ENCODE measurements at regions not wholly inside any gene's neighbourhood (a gene's known extent, or its start where the extent isn't known, plus 50 kb on each side); places are given as distances from the start of the nearest gene placed in this dataset.

GRCh38 chr5:103962023-103962422 lies 399.4 kb upstream of the NUDT12 start:
- Histone ChIP-seq H3K27me3 (ENCODE audit: control insufficient read depth in 4 of 4, insufficient read depth in 4 of 4, low read length in 3 of 4) (peaks cover 0 to 3% (median 0%) of the 10 kb centered on the region in 4 donors), H3K36me3 (ENCODE audit: control insufficient read depth in 4 of 4, insufficient read depth in 3 of 4, low read depth in 1 of 4, low read length in 3 of 4) (no peaks in the 10 kb centered on the region), H3K9me3 (ENCODE audit: control insufficient read depth in 4 of 4, low read length in 3 of 4) (peaks cover 0 to 5% (median 0%) of the 10 kb centered on the region in 4 donors), H3K27ac (ENCODE audit: low read depth in 1 of 2, low read length in 2 of 2) (no peak overlapping the region), H3K9ac (ENCODE audit: low read depth in 1 of 2, low read length in 2 of 2) (no peak overlapping the region), H3K4me1 (ENCODE audit: control insufficient read depth in 4 of 4, insufficient read depth in 4 of 4, low read length in 3 of 4) (no peaks in the 10 kb centered on the region), H3K4me3 (ENCODE audit: low read depth in 1 of 3, low read length in 3 of 3) (no peak overlapping the region)
- no peak for DNase-seq (ENCODE audit: low spot score)
- TF ChIP-seq RAD21 (IDR thresholded peaks at IDR 0.05) (no peak), SP1 (IDR thresholded peaks at IDR 0.05) (no peak), NR2F2 (IDR thresholded peaks at IDR 0.05) (no peak), GABPA (IDR thresholded peaks at IDR 0.05 in 1 of 2, conservative IDR thresholded peaks at IDR 0.05 in 1 of 2) (no peak), HNF4A (conservative IDR thresholded peaks at IDR 0.05) (no peak), JUND (IDR thresholded peaks at IDR 0.05) (no peak), TAF1 (conservative IDR thresholded peaks at IDR 0.05) (no peak), EGR1 (IDR thresholded peaks at IDR 0.05; ENCODE audit: low read depth in 2 of 2) (no peak), HNF4G (IDR thresholded peaks at IDR 0.05) (no peak), FOXA1 (IDR thresholded peaks at IDR 0.05) (no peak)
- TF ChIP-seq, protein P1, sequence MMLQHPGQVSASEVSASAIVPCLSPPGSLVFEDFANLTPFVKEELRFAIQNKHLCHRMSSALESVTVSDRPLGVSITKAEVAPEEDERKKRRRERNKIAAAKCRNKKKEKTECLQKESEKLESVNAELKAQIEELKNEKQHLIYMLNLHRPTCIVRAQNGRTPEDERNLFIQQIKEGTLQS (IDR thresholded peaks at IDR 0.05): no peak
- 88% methylated on average over 1 of the region's 1 CpG for WGBS

DNA sequence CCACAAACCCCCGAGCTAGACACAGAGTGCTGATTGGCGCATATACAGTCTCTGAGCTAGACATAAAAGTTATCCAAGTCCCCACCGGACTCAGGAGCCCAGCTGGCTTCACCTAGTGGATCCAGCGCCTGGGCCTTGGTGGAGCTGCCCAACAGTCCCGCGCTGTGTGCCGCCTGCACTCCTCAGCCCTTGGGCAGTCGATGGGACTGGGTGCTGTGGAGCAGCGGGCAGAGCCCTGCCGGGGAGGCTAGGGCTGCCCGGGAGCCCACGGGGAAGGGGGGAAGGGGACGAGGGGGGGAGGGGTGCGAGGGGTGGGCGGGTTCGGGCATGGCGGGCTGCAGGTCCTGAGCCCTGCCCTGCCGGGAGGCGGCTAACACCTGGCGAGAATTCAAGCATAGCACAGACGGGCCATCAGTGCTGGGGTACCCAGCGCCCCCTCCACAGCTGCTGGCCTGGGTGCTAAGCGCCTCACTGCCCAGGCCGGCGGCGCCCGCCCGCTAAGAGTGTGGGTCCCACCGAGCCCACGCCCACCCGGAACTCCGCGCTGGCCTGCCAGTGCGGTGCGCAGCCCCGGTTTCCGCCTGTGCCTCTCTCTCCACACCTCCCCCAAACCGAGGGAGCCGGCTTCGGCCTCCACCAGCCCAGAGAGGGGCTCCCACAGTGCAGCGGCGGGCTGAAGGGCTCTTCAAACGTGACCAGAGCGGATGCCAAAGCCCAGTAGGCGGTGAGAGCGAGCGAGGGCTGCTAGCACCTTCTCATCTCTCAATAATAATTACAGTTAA lies 391.2 kb upstream of the NUDT12 start:
- no peaks in the 10 kb centered on the region for H3K4me1 ChIP-seq (ENCODE audit: control insufficient read depth in 4 of 4, insufficient read depth in 4 of 4, low read length in 3 of 4)
- H3K36me3 ChIP-seq (ENCODE audit: control insufficient read depth in 4 of 4, insufficient read depth in 3 of 4, low read depth in 1 of 4, low read length in 3 of 4): peaks cover 0 to 1% (median 0%) of the 10 kb centered on the region in 4 donors
- TF ChIP-seq FOXA2 (IDR thresholded peaks at IDR 0.05) (no peak), ZBTB33 (IDR thresholded peaks at IDR 0.05) (no peak), HNF4A (conservative IDR thresholded peaks at IDR 0.05) (no peak), FOXA1 (IDR thresholded peaks at IDR 0.05) (no peak)
- TF ChIP-seq, protein P2, sequence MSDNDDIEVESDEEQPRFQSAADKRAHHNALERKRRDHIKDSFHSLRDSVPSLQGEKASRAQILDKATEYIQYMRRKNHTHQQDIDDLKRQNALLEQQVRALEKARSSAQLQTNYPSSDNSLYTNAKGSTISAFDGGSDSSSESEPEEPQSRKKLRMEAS (IDR thresholded peaks at IDR 0.05): no peak
- TF ChIP-seq, protein P1 (IDR thresholded peaks at IDR 0.05): no peak
- 93% methylated on average over 47 of the region's 47 CpGs for WGBS
- no peak for DNase-seq (ENCODE audit: low spot score)
- H3K9me3 ChIP-seq (ENCODE audit: control insufficient read depth in 4 of 4, low read length in 3 of 4): peaks cover 0 to 3% (median 1%) of the 10 kb centered on the region in 4 donors
- H3K4me3 ChIP-seq (ENCODE audit: low read depth in 1 of 3, low read length in 3 of 3): no peak overlapping the region
- no peaks in the 10 kb centered on the region for H3K27me3 ChIP-seq (ENCODE audit: control insufficient read depth in 4 of 4, insufficient read depth in 4 of 4, low read length in 3 of 4)
- no peak overlapping the region for H3K9ac ChIP-seq (ENCODE audit: low read depth in 1 of 2, low read length in 2 of 2)
- no peak overlapping the region for H3K27ac ChIP-seq (ENCODE audit: low read depth in 1 of 2, low read length in 2 of 2)

DNA sequence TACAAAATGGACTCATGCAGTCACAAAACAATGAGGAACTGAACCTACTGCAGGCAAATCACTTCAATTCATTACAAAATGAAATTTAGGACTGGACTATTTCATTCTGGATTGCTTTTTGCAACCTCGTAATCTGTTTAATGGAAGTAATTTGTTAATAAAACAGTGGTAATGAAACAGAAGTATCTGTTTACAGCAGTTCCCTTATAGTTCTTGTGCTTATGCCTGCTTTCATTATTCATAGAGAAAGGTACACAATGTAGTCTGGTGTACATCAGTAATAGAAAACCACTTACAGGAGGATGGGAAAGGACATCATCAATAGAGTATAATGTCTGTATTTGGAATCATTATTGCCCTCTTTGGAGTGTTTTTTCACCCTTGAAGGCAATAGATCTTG lies 389.2 kb upstream of the NUDT12 start:
- Histone ChIP-seq H3K27me3 (ENCODE audit: control insufficient read depth in 4 of 4, insufficient read depth in 4 of 4, low read length in 3 of 4) (no peaks in the 10 kb centered on the region), H3K36me3 (ENCODE audit: control insufficient read depth in 4 of 4, insufficient read depth in 3 of 4, low read depth in 1 of 4, low read length in 3 of 4) (peaks cover 0 to 1% (median 0%) of the 10 kb centered on the region in 4 donors), H3K9ac (ENCODE audit: low read depth in 1 of 2, low read length in 2 of 2) (no peak overlapping the region), H3K9me3 (ENCODE audit: control insufficient read depth in 4 of 4, low read length in 3 of 4) (peaks cover 0 to 3% (median 0%) of the 10 kb centered on the region in 4 donors), H3K27ac (ENCODE audit: low read depth in 1 of 2, low read length in 2 of 2) (no peak overlapping the region), H3K4me3 (ENCODE audit: low read depth in 1 of 3, low read length in 3 of 3) (no peak overlapping the region), H3K4me1 (ENCODE audit: control insufficient read depth in 4 of 4, insufficient read depth in 4 of 4, low read length in 3 of 4) (no peaks in the 10 kb centered on the region)
- 82% methylated on average over 1 of the region's 1 CpG for WGBS
- no peak for DNase-seq (ENCODE audit: low spot score)
- TF ChIP-seq RAD21 (IDR thresholded peaks at IDR 0.05): no peak
- TF ChIP-seq CTCF (IDR thresholded peaks at IDR 0.05; ENCODE audit: low read depth, low read length, missing input control): no peak
- TF ChIP-seq YY1 (IDR thresholded peaks at IDR 0.05): no peak
- TF ChIP-seq FOXA1 (IDR thresholded peaks at IDR 0.05): no peak
- no peak for TF ChIP-seq JUND (IDR thresholded peaks at IDR 0.05)

Measured in liver (tissue), 8 donors.